ENCODE measurements at regions not wholly inside any gene's neighbourhood (a gene's known extent, or its start where the extent isn't known, plus 50 kb on each side); places are given as distances from the start of the nearest gene placed in this dataset.

DNA sequence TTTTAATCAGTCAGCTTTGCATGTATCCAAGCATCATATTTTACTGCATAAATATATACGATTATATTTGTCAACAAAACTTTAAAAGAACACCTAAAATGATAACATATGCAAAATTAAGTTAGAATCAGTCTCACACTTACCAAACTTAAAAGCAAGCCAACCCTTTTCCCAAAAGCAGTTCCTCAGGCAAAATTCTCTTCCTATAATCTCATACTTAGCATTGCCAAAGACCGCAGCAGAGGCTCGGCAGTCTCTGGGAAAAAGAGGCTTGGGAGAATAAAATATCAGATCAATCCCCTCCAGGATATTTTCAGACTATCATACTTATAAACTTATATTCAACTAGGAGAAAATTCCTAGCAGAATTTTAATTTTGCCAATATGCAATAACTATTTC is 93.2 kb upstream of the RGS18 start:
- intact Hi-C loops (cut with DNase I), result no loop called here
- DNase-seq, result no peak
- H3K27ac ChIP-seq (ENCODE audit: low read depth in 2 of 2, low read length in 2 of 2), result no peak overlapping the region
- no peak for TF ChIP-seq CTCF (IDR thresholded peaks at IDR 0.05; ENCODE audit: borderline replicate concordance, extremely low read depth, insufficient read depth)
- H3K4me3 ChIP-seq (ENCODE audit: low read length in 3 of 3), result no peak overlapping the region
- H3K9me3 ChIP-seq (ENCODE audit: control insufficient read depth in 2 of 3, insufficient read depth in 1 of 3, low read length in 3 of 3), result no peaks in the 10 kb centered on the region
- no peak overlapping the region for H3K9ac ChIP-seq (ENCODE audit: low read length in 3 of 3)
- H3K4me1 ChIP-seq (ENCODE audit: control insufficient read depth in 2 of 3, insufficient read depth in 2 of 3, low read depth in 1 of 3, low read length in 3 of 3), result no peaks in the 10 kb centered on the region
- H3K27me3 ChIP-seq (ENCODE audit: control insufficient read depth, insufficient read depth, low read length), result no peaks in the 10 kb centered on the region
- no peak for FAIRE-seq
- H3K36me3 ChIP-seq (ENCODE audit: control insufficient read depth in 2 of 3, insufficient read depth in 3 of 3, low read length in 3 of 3), result no peaks in the 10 kb centered on the region

DNA sequence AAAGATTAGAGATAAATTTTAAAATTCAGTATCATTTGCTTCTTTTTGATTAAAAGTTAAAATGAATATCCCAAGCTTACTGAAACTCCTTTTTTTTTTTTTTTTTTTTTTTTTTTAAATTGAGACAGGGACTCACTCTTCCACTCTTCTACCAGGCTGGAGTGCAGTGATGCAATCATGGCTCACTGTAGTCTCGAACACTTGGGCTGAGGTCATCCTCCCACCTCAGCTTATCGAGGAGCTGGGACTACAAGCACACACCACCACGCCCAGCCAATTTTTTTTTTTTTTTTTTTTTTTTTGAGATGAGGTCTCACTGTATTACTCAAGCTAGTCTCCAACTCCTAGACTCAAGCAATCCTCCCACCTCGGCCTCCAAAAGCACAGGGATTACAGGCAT is 92.1 kb upstream of the RGS18 start:
- Histone ChIP-seq H3K36me3 (ENCODE audit: control insufficient read depth in 2 of 3, insufficient read depth in 3 of 3, low read length in 3 of 3) (no peaks in the 10 kb centered on the region), H3K9me3 (ENCODE audit: control insufficient read depth in 2 of 3, insufficient read depth in 1 of 3, low read length in 3 of 3) (no peaks in the 10 kb centered on the region), H3K27ac (ENCODE audit: low read depth in 2 of 2, low read length in 2 of 2) (no peak overlapping the region), H3K27me3 (ENCODE audit: control insufficient read depth, insufficient read depth, low read length) (no peaks in the 10 kb centered on the region), H3K4me3 (ENCODE audit: low read length in 3 of 3) (no peak overlapping the region), H3K9ac (ENCODE audit: low read length in 3 of 3) (no peak overlapping the region), H3K4me1 (ENCODE audit: control insufficient read depth in 2 of 3, insufficient read depth in 2 of 3, low read depth in 1 of 3, low read length in 3 of 3) (no peaks in the 10 kb centered on the region)
- no peak for FAIRE-seq
- TF ChIP-seq CTCF (IDR thresholded peaks at IDR 0.05; ENCODE audit: borderline replicate concordance, extremely low read depth, insufficient read depth), result no peak
- no peak for DNase-seq
- intact Hi-C loops (cut with DNase I), result no loop called here

DNA sequence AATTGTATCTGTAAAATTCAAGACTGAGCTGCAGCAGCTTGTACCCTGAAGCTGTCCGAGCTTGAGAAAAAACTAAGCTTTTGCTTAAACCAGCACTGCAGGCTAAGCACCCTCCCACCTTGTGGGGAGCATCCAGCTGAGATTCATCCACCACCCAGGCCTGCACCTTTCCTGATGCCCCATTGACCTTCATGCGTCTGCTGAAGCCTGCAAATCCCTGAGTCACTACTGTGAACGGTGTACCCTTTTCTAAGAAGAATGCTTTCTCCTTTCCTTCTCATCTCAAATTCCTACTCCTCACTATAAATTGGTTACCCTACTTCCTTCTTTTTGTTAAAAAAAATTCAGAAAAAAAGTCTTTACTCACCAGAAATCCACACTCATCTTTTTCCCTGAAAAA is 90.9 kb upstream of the RGS18 start:
- Histone ChIP-seq H3K9me3 (ENCODE audit: control insufficient read depth in 2 of 3, insufficient read depth in 1 of 3, low read length in 3 of 3) (no peaks in the 10 kb centered on the region), H3K4me3 (ENCODE audit: low read length in 3 of 3) (no peak overlapping the region), H3K27me3 (ENCODE audit: control insufficient read depth, insufficient read depth, low read length) (no peaks in the 10 kb centered on the region), H3K36me3 (ENCODE audit: control insufficient read depth in 2 of 3, insufficient read depth in 3 of 3, low read length in 3 of 3) (no peaks in the 10 kb centered on the region), H3K4me1 (ENCODE audit: control insufficient read depth in 2 of 3, insufficient read depth in 2 of 3, low read depth in 1 of 3, low read length in 3 of 3) (no peaks in the 10 kb centered on the region), H3K9ac (ENCODE audit: low read length in 3 of 3) (no peak overlapping the region), H3K27ac (ENCODE audit: low read depth in 2 of 2, low read length in 2 of 2) (no peak overlapping the region)
- intact Hi-C loops (cut with DNase I), result no loop called here
- FAIRE-seq (no peak), DNase-seq (no peak)
- TF ChIP-seq CTCF (IDR thresholded peaks at IDR 0.05; ENCODE audit: borderline replicate concordance, extremely low read depth, insufficient read depth), result no peak

DNA sequence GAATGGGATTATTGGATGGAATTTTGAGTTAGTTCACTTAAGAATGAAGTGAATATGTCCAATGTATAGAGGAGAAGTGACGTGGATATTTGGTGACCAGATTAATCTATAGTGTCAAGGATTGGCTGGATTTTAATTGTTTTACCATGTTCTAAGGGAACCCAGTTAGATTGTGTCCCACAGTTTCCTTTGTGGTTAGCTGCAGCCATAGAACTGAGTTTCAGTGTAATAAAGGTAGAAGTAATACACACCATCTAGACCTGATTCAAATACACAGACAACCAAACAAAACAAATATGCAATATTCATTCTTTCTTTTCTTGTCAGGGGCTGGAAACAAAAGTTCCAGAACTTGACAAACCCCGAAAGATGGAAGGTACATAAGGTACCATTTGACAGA is 88.0 kb upstream of the RGS18 start:
- Histone ChIP-seq H3K4me1 (ENCODE audit: control insufficient read depth in 2 of 3, insufficient read depth in 2 of 3, low read depth in 1 of 3, low read length in 3 of 3) (no peaks in the 10 kb centered on the region), H3K9ac (ENCODE audit: low read length in 3 of 3) (no peak overlapping the region), H3K36me3 (ENCODE audit: control insufficient read depth in 2 of 3, insufficient read depth in 3 of 3, low read length in 3 of 3) (no peaks in the 10 kb centered on the region), H3K4me3 (ENCODE audit: low read length in 3 of 3) (no peak overlapping the region), H3K27me3 (ENCODE audit: control insufficient read depth, insufficient read depth, low read length) (no peaks in the 10 kb centered on the region), H3K9me3 (ENCODE audit: control insufficient read depth in 2 of 3, insufficient read depth in 1 of 3, low read length in 3 of 3) (no peaks in the 10 kb centered on the region), H3K27ac (ENCODE audit: low read depth in 2 of 2, low read length in 2 of 2) (no peak overlapping the region)
- no peak for TF ChIP-seq CTCF (IDR thresholded peaks at IDR 0.05; ENCODE audit: borderline replicate concordance, extremely low read depth, insufficient read depth)
- intact Hi-C loops (cut with DNase I), result no loop called here
- FAIRE-seq (no peak), DNase-seq (no peak)

Measured in kidney (tissue), 13 donors.